Heart left ventricle (tissue), 13 donors: ENCODE measurements at regions not wholly inside any gene's neighbourhood (a gene's known extent, or its start where the extent isn't known, plus 50 kb on each side); places are given as distances from the start of the nearest gene placed in this dataset.

Experiments used
- POLR2A ChIP-seq, 2 donors: fragments of 450-650 bp; IDR thresholded peaks; one replicate each; pipeline ENCODE4 v1.6.1; 2017; ENCODE audit warnings: antibody characterized with exemption in 2 of 2, mild to moderate bottlenecking in 2 of 2, moderate library complexity in 2 of 2
- TF ChIP-seq, protein P1 (sequence below), 12 donors: fragments of 200-600 bp; sonication (generic) in 4 of 12; IDR thresholded peaks; one replicate each; pipeline versions ENCODE4 v1.5.0 to v1.8.0; 2018 to 2022; ENCODE audit warnings: antibody characterized with exemption in 12 of 12, mild to moderate bottlenecking in 5 of 12
- donor health status: ischemic (EF 13 %, LVEDD 7.1; RV severe dilation, severe dysfunction).
- donor health status: DM: no; HTN: yes; CAD: no.
- donor health status: DM: no; HTN: no; CAD: no.
- donor health status: ischemic (EF 25% LVEDD 6.9; RV normal size, moderate dysfunction).
- donor health status: ischemic (EF 25% LVEDD 5.7; RV mildly dilated, moderate dysfunction).
- donor health status: ischemic (EF 35%, LVEDD 5.7; RV mildly dilated, moderate dysfunction).
- donor health status: nonischemic (EF 11% LVEDD 7.7; RV severe dilation, severe dysfunction).
- donor health status: DM: yes; HTN: yes; CAD: no.
- donor health status: PGD.
- donor health status: ischemic (EF 29% LVEDD 5.4; RV normal size, mild dysfunction).
- donor health status: nonischemic (EF 23%, LVEDD 6.1; RV moderate dilation, normal function).

DNA sequence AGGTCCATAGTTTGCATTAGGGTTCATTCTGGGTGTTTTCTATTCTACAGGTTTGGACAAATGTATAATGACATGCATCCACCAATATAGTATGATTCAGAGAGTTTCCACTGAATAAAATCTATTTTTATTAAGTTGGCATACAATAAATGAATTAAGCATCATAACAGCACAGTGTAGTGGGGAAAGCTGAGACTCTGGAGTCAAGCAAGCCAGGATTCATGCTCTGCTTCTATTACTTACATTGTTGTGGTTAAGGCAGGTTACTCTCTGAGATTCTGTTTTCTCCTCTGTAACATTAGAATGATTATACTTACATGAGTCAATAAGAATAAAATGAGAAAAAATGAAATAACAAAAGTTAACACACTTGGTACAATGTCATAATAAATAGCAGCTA lies 131.3 kb downstream of the SLC30A10 start:
- no peak for TF ChIP-seq POLR2A (IDR thresholded peaks at IDR 0.05)
- TF ChIP-seq, protein P1, sequence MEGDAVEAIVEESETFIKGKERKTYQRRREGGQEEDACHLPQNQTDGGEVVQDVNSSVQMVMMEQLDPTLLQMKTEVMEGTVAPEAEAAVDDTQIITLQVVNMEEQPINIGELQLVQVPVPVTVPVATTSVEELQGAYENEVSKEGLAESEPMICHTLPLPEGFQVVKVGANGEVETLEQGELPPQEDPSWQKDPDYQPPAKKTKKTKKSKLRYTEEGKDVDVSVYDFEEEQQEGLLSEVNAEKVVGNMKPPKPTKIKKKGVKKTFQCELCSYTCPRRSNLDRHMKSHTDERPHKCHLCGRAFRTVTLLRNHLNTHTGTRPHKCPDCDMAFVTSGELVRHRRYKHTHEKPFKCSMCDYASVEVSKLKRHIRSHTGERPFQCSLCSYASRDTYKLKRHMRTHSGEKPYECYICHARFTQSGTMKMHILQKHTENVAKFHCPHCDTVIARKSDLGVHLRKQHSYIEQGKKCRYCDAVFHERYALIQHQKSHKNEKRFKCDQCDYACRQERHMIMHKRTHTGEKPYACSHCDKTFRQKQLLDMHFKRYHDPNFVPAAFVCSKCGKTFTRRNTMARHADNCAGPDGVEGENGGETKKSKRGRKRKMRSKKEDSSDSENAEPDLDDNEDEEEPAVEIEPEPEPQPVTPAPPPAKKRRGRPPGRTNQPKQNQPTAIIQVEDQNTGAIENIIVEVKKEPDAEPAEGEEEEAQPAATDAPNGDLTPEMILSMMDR (IDR thresholded peaks at IDR 0.05) = no peak
